ENCODE measurements at regions not wholly inside any gene's neighbourhood (a gene's known extent, or its start where the extent isn't known, plus 50 kb on each side); places are given as distances from the start of the nearest gene placed in this dataset.

GRCh38 chr11:95364324-95365295 lies 133.6 kb upstream of the SESN3 start:
- TF ChIP-seq REST (IDR thresholded peaks at IDR 0.05; ENCODE audit: low read depth) = no peak
- TF ChIP-seq EGR1 (IDR thresholded peaks at IDR 0.05) = no peak
- no peak for TF ChIP-seq EP300 (IDR thresholded peaks at IDR 0.05; ENCODE audit: borderline replicate concordance)
- TF ChIP-seq MAX (IDR thresholded peaks at IDR 0.05) = no peak
- no peak for TF ChIP-seq RAD21 (IDR thresholded peaks at IDR 0.05; ENCODE audit: low read depth)
- no peak for TF ChIP-seq CEBPB (IDR thresholded peaks at IDR 0.05)
- no peak for TF ChIP-seq TAF1 (IDR thresholded peaks at IDR 0.05; ENCODE audit: low read depth)
- TF ChIP-seq CREB1 (IDR thresholded peaks at IDR 0.05; ENCODE audit: low read depth) = no peak
- TF ChIP-seq ZBTB7A (IDR thresholded peaks at IDR 0.05; ENCODE audit: low read depth) = no peak
